Caco-2 (cell line): ENCODE measurements at regions not wholly inside any gene's neighbourhood (a gene's known extent, or its start where the extent isn't known, plus 50 kb on each side); places are given as distances from the start of the nearest gene placed in this dataset.
"Not testable (repeated sequence)": the region's sequence is repeated elsewhere in the genome, so short reads cannot be mapped to it uniquely, and the experiment has no call there.

ENCODE experiments used
- BruUV-seq: library from RNA; stranded (reverse); fragments of 400-500 nt; replicated peaks from 2 replicates; lab custom pipeline; 2021; lab: Mats Ljungman, UMichigan
- CTCF ChIA-PET: fragments of 300-600 bp; sonication (Branson Sonifier 250); formaldehyde crosslinking; loops from one replicate; lab custom pipeline; 2022; ENCODE audit warnings: antibody characterized with exemption; lab: Charles Lee
- POLR2A ChIA-PET: fragments of 300-600 bp; sonication (Branson Sonifier 250); formaldehyde crosslinking; loops from one replicate; lab custom pipeline; 2022; ENCODE audit warnings: antibody characterized with exemption; lab: Charles Lee
- DNase-seq, 2 experiments: peaks; one replicate each; pipeline versions ENCODE4 v3.0.0 to v3.0.0-alpha.2; 2020 to 2022
- H3K27me3 ChIP-seq: replicated peaks from 2 replicates; pipeline ENCODE4 v1.6.0; 2011; ENCODE audit warnings: low read length; ENCODE audit not compliant: control insufficient read depth, insufficient read depth
- H3K36me3 ChIP-seq: 2 replicates; pipeline ENCODE4 v1.5.1; 2011; ENCODE audit warnings: low read length; ENCODE audit not compliant: control insufficient read depth, insufficient read depth
- H3K4me1 ChIP-seq: fragments of 250-450 bp; sonication (Bioruptor Pico); 2 replicates; pipeline ENCODE4 v1.5.1; 2020; ENCODE audit warnings: mild to moderate bottlenecking
- H3K4me3 ChIP-seq: 2 replicates; pipeline ENCODE4 v1.5.1; 2011; ENCODE audit warnings: low read depth, mild to moderate bottlenecking, control low read depth, low read length
- H3K9me3 ChIP-seq: fragments of 250-450 bp; sonication (Bioruptor Pico); 2 replicates; pipeline ENCODE4 v1.5.1; 2020; ENCODE audit warnings: mild to moderate bottlenecking, moderate library complexity
- H3K27ac Mint-ChIP-seq: one replicate; pipeline ENCODE4 v1.8.0; 2022; ENCODE audit warnings: mixed read lengths; ENCODE audit not compliant: unreplicated experiment
- H3K27me3 Mint-ChIP-seq: one replicate; pipeline ENCODE4 v1.8.0; 2022; ENCODE audit warnings: mixed read lengths; ENCODE audit not compliant: insufficient read depth, unreplicated experiment
- H3K36me3 Mint-ChIP-seq: one replicate; pipeline ENCODE4 v1.8.0; 2022; ENCODE audit warnings: mild to moderate bottlenecking, mixed read lengths; ENCODE audit not compliant: insufficient read depth, unreplicated experiment
- H3K4me1 Mint-ChIP-seq: one replicate; pipeline ENCODE4 v1.8.0; 2022; ENCODE audit warnings: low read depth, mixed read lengths; ENCODE audit not compliant: unreplicated experiment
- H3K4me3 Mint-ChIP-seq: one replicate; pipeline ENCODE4 v1.8.0; 2022; ENCODE audit warnings: mild to moderate bottlenecking, moderate library complexity, mixed read lengths; ENCODE audit not compliant: unreplicated experiment
- H3K9me3 Mint-ChIP-seq: one replicate; pipeline ENCODE4 v1.8.0; 2022; ENCODE audit warnings: mixed read lengths; ENCODE audit not compliant: unreplicated experiment
- intact Hi-C: fragments of 100-400 bp; cut with micrococcal nuclease; formaldehyde crosslinking; loops from one replicate; pipeline ENCODE4 v1.10.0; 2022; ENCODE audit not compliant: unreplicated experiment
- TF ChIP-seq, protein P1 (sequence below), 2 experiments: fragments of 200-600 bp in 1 of 2; IDR thresholded peaks; 1 replicate in 1 of 2; 2 replicates in 1 of 2; pipeline versions ENCODE4 v1.5.1 to v1.8.0; 2011 to 2022; ENCODE audit warnings: antibody characterized with exemption in 1 of 2, control low read depth in 1 of 2, inconsistent platforms in 1 of 2, low read depth in 1 of 2, low read length in 1 of 2, mild to moderate bottlenecking in 1 of 2, moderate library complexity in 1 of 2; ENCODE audit not compliant: insufficient read depth in 1 of 2, severe bottlenecking in 1 of 2, unreplicated experiment in 1 of 2

- DNase-seq = peak; percentile 81 to 82
- peaks cover 6% of the 10 kb centered on the region for H3K27me3 Mint-ChIP-seq
- Histone ChIP-seq H3K4me3 (no peak overlapping the region), H3K4me1 (no peaks in the 10 kb centered on the region), H3K27me3 (no peaks in the 10 kb centered on the region), H3K36me3 (no peaks in the 10 kb centered on the region), H3K9me3 (no peaks in the 10 kb centered on the region)
- peaks cover 10% of the 10 kb centered on the region for H3K9me3 Mint-ChIP-seq
- intact Hi-C loops = loop anchor here (1.0 kb wide), 2 partner anchors 610 to 736 kb away; no protein-coding TSS in a partner anchor
- no peaks in the 10 kb centered on the region for H3K4me1 Mint-ChIP-seq
- no peak overlapping the region for H3K27ac Mint-ChIP-seq
- TF ChIP-seq, protein P1, sequence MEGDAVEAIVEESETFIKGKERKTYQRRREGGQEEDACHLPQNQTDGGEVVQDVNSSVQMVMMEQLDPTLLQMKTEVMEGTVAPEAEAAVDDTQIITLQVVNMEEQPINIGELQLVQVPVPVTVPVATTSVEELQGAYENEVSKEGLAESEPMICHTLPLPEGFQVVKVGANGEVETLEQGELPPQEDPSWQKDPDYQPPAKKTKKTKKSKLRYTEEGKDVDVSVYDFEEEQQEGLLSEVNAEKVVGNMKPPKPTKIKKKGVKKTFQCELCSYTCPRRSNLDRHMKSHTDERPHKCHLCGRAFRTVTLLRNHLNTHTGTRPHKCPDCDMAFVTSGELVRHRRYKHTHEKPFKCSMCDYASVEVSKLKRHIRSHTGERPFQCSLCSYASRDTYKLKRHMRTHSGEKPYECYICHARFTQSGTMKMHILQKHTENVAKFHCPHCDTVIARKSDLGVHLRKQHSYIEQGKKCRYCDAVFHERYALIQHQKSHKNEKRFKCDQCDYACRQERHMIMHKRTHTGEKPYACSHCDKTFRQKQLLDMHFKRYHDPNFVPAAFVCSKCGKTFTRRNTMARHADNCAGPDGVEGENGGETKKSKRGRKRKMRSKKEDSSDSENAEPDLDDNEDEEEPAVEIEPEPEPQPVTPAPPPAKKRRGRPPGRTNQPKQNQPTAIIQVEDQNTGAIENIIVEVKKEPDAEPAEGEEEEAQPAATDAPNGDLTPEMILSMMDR (IDR thresholded peaks at IDR 0.05; ENCODE audit: insufficient read depth in 1 of 2, low read depth in 1 of 2, low read length in 1 of 2, severe bottlenecking in 1 of 2, unreplicated experiment in 1 of 2) = peak; percentile 78 to 82
- ChIA-PET POLR2A (no interaction called here), CTCF (interaction anchor here (0.6 to 1.1 kb wide), 4 partner anchors 276 to 817 kb away, joined by 3 to 5 read pairs (median 4); no protein-coding TSS in a partner anchor)
- no peak overlapping the region for H3K4me3 Mint-ChIP-seq
- no peaks in the 10 kb centered on the region for H3K36me3 Mint-ChIP-seq
- no TSS peak for BruUV-seq
These were observed 494.5 kb upstream of the LARGE1 start for GRCh38 chr22:34414467-34415440.

- ChIA-PET POLR2A (no interaction called here), CTCF (no interaction called here)
- H3K36me3 ChIP-seq = no peaks in the 10 kb centered on the region
- H3K4me3 ChIP-seq = no peak overlapping the region
- no TSS peak for BruUV-seq
- H3K4me3 Mint-ChIP-seq = no peak overlapping the region
- no peaks in the 10 kb centered on the region for H3K9me3 ChIP-seq
- no peaks in the 10 kb centered on the region for H3K4me1 ChIP-seq
- TF ChIP-seq, protein P1 (IDR thresholded peaks at IDR 0.05; ENCODE audit: insufficient read depth in 1 of 2, low read depth in 1 of 2, low read length in 1 of 2, severe bottlenecking in 1 of 2, unreplicated experiment in 1 of 2) = no peak
- no peaks in the 10 kb centered on the region for H3K27me3 ChIP-seq
- no peak overlapping the region for H3K27ac Mint-ChIP-seq
- H3K4me1 Mint-ChIP-seq = no peaks in the 10 kb centered on the region
- H3K9me3 Mint-ChIP-seq = peaks cover 10% of the 10 kb centered on the region
- no peak for DNase-seq
- no peaks in the 10 kb centered on the region for H3K36me3 Mint-ChIP-seq
- intact Hi-C loops = no loop called here
- H3K27me3 Mint-ChIP-seq = peaks cover 6% of the 10 kb centered on the region
These were observed 496.0 kb upstream of the LARGE1 start for GRCh38 chr22:34416022-34416860.

DNA sequence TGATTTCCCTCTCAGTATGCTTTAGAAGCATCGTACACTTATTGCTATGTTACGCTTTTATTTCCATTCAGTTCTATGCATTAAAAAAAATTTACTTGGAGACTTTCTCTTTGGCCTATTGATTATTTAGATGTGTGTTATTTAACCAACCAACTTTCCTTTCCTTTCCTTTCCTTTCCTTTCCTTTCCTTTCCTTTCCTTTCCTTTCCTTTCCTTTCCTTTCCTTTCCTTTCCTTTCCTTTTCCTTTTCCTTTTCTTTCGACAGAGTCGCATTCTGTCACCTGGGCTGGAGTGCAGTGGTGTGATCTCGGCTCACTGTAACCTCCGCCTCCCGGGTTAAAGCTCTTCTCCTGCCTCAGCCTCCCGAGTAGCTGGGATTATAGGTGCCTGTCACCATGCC, 502.7 kb upstream of the LARGE1 start:
- H3K4me3 Mint-ChIP-seq, POLR2A ChIA-PET, H3K27me3 Mint-ChIP-seq, H3K36me3 Mint-ChIP-seq, H3K9me3 Mint-ChIP-seq, DNase-seq, intact Hi-C loops, H3K27ac Mint-ChIP-seq, BruUV-seq, H3K4me1 ChIP-seq, CTCF ChIA-PET, H3K27me3 ChIP-seq, H3K9me3 ChIP-seq, H3K4me3 ChIP-seq, H3K36me3 ChIP-seq, H3K4me1 Mint-ChIP-seq: not testable (repeated sequence)
